Activated CD4-positive, CD25-positive, alpha-beta regulatory T cell treated with anti-CD3 and anti-CD28 coated beads, Interleukin-2, amount 50 U/mL, for 24 hours (primary cell): ENCODE measurements at regions not wholly inside any gene's neighbourhood (a gene's known extent, or its start where the extent isn't known, plus 50 kb on each side); places are given as distances from the start of the nearest gene placed in this dataset.

Experiments
- ATAC-seq, 2 donors: fragments of 150-1000 bp; cut with Tn5 transposase; one replicate each; pipeline ENCODE4 v1.10.0; 2021; ENCODE audit warnings: mild to moderate bottlenecking in 1 of 2, moderate library complexity in 1 of 2

GRCh38 chr6:21893793-21894192 lies 300.2 kb downstream of the SOX4 start:
- ATAC-seq, result no peak

GRCh38 chr6:21895555-21895954 lies 302.0 kb downstream of the SOX4 start:
- ATAC-seq, result no peak

- no peak for ATAC-seq
Observed at GRCh38 chr6:21898107-21898796, 304.7 kb downstream of the SOX4 start.

- no peak for ATAC-seq
Observed at GRCh38 chr6:21899708-21900107, 306.2 kb downstream of the SOX4 start.

GRCh38 chr6:21900730-21901129 lies 307.2 kb downstream of the SOX4 start:
- ATAC-seq, result no peak

- no peak for ATAC-seq
Observed at GRCh38 chr6:21902628-21903169, 309.1 kb downstream of the SOX4 start.

- ATAC-seq, result no peak
Observed at GRCh38 chr6:21905531-21905930, 312.0 kb downstream of the SOX4 start.

- ATAC-seq, result no peak
Observed at GRCh38 chr6:21906826-21907225, 313.3 kb downstream of the SOX4 start.

GRCh38 chr6:21907291-21907690 lies 313.7 kb downstream of the SOX4 start:
- no peak for ATAC-seq

- ATAC-seq, result no peak
Observed at GRCh38 chr6:21908161-21908848, 314.8 kb downstream of the SOX4 start.

GRCh38 chr6:21909321-21909720 lies 315.8 kb downstream of the SOX4 start:
- ATAC-seq, result no peak

GRCh38 chr6:21911208-21911607 lies 317.7 kb downstream of the SOX4 start:
- ATAC-seq, result no peak

GRCh38 chr6:21912151-21912832 lies 318.7 kb downstream of the SOX4 start:
- ATAC-seq, result no peak

GRCh38 chr6:21914121-21914973 lies 320.8 kb downstream of the SOX4 start:
- ATAC-seq, result peak; percentile 7 to 35

- ATAC-seq, result no peak
Observed at GRCh38 chr6:21915707-21916260, 322.2 kb downstream of the SOX4 start.

GRCh38 chr6:21918041-21918440 lies 324.5 kb downstream of the SOX4 start:
- no peak for ATAC-seq

GRCh38 chr6:21918666-21919065 lies 325.1 kb downstream of the SOX4 start:
- ATAC-seq, result no peak

- ATAC-seq, result no peak
Observed at GRCh38 chr6:21922086-21922485, 328.5 kb downstream of the SOX4 start.

- ATAC-seq, result no peak
Observed at GRCh38 chr6:21924002-21924401, 330.5 kb downstream of the SOX4 start.

GRCh38 chr6:21928827-21929226 lies 335.3 kb downstream of the SOX4 start:
- no peak for ATAC-seq

- no peak for ATAC-seq
Observed at GRCh38 chr6:21931641-21932335, 338.2 kb downstream of the SOX4 start.

GRCh38 chr6:21933351-21933750 lies 339.8 kb downstream of the SOX4 start:
- ATAC-seq, result no peak
